RWPE1 (cell line): ENCODE measurements at regions not wholly inside any gene's neighbourhood (a gene's known extent, or its start where the extent isn't known, plus 50 kb on each side); places are given as distances from the start of the nearest gene placed in this dataset.

Experiments
- CTCF ChIA-PET: fragments of 350-600 bp; sonication (Branson Sonifier 250); formaldehyde crosslinking; extraction: SDS; loops from one replicate; lab custom pipeline; 2021; lab: Yijun Ruan, JAX
- POLR2A ChIA-PET: fragments of 400-600 bp; formaldehyde crosslinking; extraction: SDS; loops from one replicate; lab custom pipeline; 2020; ENCODE audit warnings: antibody characterized with exemption; ENCODE audit not compliant: low non-redundant PET; lab: Yijun Ruan, JAX
- DNase-seq: peaks from one replicate; pipeline ENCODE4 v3.0.0; 2012; ENCODE audit warnings: low spot score
- H3K27ac ChIP-seq: fragments of 450-650 bp; 2 replicates; pipeline ENCODE4 v1.5.1; 2017
- TF ChIP-seq, protein P1 (sequence below): fragments of 450-650 bp; conservative IDR thresholded peaks from 2 replicates; pipeline ENCODE4 v1.5.1; 2017; ENCODE audit warnings: low read depth, mild to moderate bottlenecking

DNA sequence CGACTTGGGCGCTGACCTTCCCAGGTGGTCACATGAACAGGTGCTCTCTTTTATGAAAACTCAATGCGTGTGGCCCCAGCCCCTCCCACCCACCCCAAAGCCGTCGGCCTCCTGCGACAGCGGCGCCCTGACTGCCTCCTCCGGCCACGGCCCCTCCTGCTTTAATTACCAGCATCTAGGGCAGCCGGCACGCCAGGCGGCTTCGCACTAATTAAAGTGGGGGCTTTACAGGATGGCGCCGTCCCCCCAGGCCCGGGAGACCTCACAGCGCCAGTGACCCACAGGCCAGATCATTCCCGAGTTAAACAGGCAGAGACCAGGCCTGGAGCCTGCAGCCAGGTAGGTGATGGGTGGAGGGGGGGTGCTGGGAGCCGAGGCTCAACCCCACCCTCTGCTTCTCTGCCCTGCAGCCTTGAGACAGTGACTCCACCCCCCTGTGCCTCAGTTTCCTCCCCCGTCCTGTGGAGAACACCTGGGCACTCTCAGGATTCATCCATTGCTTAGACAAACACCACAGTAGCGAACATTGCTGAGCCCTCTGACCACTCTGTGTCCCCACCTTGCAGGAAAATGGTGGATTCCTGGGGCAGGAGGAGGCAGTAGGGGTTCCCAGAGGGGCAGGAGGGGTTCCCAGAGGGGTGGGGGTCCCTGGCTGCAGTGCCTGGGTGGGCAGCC is 100.8 kb downstream of the MICALL2 start:
- TF ChIP-seq, protein P1, sequence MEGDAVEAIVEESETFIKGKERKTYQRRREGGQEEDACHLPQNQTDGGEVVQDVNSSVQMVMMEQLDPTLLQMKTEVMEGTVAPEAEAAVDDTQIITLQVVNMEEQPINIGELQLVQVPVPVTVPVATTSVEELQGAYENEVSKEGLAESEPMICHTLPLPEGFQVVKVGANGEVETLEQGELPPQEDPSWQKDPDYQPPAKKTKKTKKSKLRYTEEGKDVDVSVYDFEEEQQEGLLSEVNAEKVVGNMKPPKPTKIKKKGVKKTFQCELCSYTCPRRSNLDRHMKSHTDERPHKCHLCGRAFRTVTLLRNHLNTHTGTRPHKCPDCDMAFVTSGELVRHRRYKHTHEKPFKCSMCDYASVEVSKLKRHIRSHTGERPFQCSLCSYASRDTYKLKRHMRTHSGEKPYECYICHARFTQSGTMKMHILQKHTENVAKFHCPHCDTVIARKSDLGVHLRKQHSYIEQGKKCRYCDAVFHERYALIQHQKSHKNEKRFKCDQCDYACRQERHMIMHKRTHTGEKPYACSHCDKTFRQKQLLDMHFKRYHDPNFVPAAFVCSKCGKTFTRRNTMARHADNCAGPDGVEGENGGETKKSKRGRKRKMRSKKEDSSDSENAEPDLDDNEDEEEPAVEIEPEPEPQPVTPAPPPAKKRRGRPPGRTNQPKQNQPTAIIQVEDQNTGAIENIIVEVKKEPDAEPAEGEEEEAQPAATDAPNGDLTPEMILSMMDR = no peak
- no peak overlapping the region for H3K27ac ChIP-seq
- ChIA-PET POLR2A (no interaction called here), CTCF (no interaction called here)
- DNase-seq = no peak

DNA sequence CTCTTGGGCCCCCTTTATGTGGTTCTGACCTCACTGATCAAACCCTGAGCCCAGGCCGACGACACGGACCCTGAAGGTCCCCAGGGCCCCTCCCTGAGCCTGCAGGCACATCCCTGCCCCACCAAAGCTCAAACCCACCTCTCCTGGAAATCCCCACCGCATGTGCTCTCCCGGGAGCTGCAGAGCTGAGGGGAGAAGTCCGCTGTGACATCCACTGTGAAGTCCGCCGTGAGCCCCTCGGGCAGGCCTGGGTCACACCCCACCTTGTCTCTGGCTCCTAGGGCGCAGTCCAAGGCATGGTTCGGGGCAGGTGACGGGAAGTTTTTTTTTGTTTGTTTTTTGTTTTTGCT is 100.2 kb downstream of the MICALL2 start:
- POLR2A ChIA-PET = no interaction called here
- no peak for DNase-seq
- CTCF ChIA-PET = interaction anchor here (0.7 kb wide), 1 partner anchor 9 kb away, joined by 5 read pairs; no protein-coding TSS in a partner anchor
- no peak overlapping the region for H3K27ac ChIP-seq
- TF ChIP-seq, protein P1 = no peak

DNA sequence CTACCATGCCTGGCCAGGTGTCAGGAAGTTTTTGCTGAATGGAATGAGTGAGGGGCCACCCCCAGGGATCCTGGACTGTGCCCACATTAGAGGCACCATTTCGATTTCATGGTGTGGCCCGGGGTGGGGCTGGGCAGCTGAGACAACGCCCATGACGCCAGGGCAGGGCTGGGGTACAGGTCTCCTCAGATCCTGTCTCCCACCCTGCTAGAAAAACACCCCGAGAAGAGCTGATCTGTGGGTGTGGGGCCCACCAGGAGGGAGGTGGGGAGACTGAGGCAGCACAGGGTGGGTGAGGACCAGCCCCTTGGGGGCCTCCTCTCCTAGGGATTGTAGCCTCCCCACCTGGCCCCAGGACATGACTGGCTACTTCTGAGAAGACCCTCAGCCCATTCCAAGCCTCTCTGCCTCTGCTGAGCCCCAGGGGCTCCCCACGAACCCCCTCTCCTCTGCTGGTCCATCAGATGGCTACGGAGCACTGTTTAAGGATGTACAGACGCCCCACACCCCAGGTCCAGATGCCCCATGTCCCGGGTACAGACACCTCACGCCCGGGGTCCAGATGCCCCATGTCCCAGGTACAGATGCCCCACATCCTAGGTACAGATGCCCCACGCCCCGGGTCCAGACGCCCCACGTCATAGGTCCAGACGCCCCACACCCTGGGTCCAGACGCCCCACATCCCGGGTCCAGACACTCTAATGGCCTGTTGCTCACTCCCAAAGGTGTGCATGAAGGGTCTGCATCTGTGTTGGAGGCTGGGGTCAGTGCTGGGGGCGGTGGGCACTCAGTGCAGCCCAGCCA is 99.4 kb downstream of the MICALL2 start:
- DNase-seq = no peak
- TF ChIP-seq, protein P1 = no peak
- H3K27ac ChIP-seq = no peak overlapping the region
- POLR2A ChIA-PET = no interaction called here
- CTCF ChIA-PET = interaction anchor here (0.6 to 0.7 kb wide), 2 partner anchors 10 to 98 kb away, joined by 4 to 5 read pairs; no protein-coding TSS in a partner anchor

DNA sequence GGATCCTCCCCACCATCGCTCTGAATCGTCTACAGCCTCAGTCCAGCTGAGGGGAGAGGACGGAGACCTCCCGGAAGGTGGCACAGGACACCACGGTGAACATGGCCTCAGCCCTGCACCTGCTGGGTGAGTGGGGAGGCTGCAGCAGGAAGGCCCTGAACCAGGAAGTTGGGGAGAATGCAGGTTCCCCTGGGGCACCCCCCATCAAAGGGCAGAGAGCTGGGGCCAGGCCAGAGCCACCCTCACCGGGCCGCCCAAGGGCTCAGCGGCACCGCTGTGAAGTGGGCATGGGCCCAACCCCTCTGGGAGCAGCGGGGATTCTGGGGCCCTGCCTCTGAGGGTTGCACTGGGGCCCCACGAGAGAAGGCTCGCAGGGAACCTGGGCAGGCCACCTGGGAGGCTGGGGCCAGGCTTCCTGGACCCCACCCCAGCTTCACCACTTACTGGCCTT is 98.7 kb downstream of the MICALL2 start:
- DNase-seq = no peak
- ChIA-PET POLR2A (no interaction called here), CTCF (no interaction called here)
- TF ChIP-seq, protein P1 = no peak
- no peak overlapping the region for H3K27ac ChIP-seq

DNA sequence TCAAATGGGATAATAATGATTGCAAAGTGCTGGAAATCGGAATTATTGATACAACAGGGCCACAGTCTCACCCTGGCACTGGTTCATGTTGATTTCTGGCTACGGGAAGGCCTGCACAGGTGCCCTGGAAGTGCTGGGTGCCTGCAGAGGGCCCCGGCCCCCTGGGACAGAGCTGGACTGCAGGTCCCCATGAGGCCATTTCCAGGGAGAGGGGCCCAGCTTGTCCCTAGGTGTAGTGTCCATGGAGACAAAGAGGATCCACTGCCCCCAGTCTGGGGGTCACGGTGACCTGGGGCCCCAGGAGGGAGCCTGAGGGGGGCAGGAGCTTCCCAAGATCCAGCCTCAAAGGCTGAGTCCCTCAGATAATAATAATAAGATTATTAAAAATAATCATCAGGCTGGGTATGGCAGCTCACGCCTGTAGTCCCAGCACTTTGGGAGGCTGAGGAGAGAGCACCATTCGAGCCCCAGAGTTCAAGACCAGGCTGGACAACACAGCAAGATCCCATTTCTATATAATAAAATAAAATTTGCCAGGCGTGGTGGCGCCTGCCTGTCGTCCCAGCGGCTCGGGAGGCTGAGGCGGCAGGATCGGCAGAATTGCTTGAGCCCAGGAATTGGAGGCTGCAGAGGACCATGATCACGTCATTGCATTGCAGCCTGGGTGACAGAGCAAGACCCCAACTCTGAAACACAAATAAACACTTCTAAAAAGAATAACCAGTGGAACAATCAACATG is 98.1 kb downstream of the MICALL2 start:
- CTCF ChIA-PET = no interaction called here
- POLR2A ChIA-PET = no interaction called here

DNA sequence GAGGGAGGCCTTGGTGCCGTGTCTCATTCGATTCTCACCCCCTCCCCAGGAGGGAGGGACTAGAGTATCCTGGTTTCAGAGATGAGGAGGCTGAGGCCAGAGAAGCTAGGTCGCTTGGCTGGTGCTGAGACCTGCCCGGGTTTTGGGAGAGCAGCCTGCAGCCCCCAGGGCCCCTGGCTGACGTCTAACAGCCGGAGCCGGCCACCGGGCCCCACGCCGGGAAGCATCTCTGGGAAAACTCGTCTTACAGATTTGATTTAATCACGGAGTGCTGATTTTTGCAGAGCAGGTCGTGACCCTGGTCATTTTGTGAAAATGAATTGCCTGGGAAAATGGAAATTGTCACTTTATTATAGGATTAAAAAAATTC is 97.5 kb downstream of the MICALL2 start:
- CTCF ChIA-PET = no interaction called here
- H3K27ac ChIP-seq = no peak overlapping the region
- TF ChIP-seq, protein P1 = no peak
- POLR2A ChIA-PET = no interaction called here
- no peak for DNase-seq

More for the DNA sequence above, 98.1 kb downstream of the MICALL2 start:
- DNase-seq = no peak
- TF ChIP-seq, protein P1 = no peak
- no peak overlapping the region for H3K27ac ChIP-seq
